ENCODE measurements at regions not wholly inside any gene's neighbourhood (a gene's known extent, or its start where the extent isn't known, plus 50 kb on each side); places are given as distances from the start of the nearest gene placed in this dataset.
"Not testable (repeated sequence)": the region's sequence is repeated elsewhere in the genome, so short reads cannot be mapped to it uniquely, and the experiment has no call there.

DNA sequence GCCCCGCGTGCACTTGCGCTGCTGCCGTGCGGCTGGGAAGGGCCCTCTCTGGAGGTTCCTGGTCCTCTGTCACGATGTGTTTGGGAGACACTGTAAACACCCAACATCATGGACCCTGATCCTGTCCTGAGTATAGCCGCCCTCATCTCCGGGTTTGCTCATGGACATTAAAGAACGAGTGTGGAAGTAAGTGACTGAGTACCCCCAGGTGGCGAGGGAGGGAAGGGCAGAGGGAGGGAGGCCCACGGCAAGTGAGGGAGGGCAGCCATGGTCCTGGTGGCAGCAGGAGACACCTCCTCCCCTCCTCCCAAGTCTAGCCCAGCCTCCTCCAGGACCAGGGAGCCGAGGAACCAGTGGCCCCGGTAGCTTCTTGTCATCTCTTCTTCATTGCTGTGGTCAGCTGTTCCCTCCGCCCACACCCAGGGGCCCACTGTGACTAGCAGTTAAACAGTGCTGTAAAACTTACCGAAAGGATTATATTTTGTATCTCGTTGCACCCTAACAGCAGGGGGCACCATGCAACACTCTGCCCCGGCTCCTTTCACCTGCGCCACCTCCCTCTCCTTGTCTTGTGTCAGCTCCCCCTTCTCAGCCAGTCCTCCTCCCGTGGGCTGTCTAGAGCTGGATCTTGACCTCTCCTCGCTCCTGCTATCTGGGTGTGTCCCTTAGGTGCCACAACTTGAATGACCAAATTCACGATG lies 566.5 kb upstream of the B3GAT1 start:
- DNase-seq: no peak

DNA sequence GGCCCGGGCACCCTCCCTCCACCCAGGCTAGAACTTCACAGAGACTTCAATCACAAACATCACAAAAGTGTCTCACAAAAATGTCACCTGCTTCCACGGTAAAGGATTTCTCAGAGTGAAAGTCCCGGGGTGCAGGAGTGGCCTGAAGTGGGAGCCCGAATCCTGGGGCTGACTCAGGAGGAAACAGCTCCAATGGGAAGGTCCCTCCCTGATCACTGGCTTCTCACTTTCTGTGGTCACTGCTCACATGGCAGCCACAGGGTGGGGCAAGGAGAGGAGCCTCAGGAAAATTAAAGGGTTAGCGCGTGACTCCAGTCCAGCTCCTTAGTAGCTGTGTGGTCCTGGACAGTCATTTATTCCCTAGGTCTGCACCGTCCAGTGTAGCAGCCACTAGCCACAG lies 564.5 kb upstream of the B3GAT1 start:
- no peak for DNase-seq

DNA sequence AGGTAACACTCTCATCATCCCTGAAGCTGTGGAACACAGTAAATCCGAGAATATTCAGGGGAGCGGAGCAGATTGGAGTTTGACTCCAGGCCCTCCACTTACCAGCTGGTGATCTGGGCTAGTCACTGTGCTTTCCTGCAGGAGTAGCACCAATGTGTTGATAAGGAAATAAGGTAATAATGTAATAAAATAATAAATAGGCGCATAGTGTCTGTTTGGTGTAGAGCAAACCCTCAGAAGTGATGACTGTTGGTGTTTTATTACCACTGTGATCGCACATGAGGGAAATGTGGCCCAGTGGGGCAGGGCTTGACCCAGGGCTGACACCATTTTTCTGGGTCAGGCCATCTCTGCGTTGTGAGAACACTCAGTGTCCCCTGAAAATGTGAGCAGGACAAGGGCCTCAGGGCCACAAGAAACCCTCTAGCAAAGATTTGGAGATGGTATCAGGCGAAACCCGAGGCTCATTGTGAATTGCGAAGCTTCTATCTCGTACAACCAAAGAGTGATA lies 563.9 kb upstream of the B3GAT1 start:
- DNase-seq: no peak

DNA sequence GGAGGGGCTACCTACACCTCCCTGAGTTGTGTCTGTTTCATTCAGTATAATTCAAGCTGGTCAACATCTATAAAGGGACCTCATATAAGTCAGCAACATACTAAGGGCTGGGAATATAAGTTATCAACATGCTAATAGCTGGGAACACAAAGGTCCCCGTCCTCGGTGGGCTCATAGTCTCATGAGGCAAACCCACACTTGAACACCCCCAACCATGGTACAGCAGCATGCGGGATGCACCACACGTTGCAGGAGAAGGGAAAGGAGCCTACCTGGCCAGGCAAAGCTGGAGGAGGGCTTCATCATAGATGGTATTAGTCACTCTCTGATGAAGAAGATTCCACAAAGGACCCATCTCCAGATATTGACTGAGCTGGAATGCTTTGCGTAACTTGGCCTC lies 561.8 kb upstream of the B3GAT1 start:
- DNase-seq: no peak

DNA sequence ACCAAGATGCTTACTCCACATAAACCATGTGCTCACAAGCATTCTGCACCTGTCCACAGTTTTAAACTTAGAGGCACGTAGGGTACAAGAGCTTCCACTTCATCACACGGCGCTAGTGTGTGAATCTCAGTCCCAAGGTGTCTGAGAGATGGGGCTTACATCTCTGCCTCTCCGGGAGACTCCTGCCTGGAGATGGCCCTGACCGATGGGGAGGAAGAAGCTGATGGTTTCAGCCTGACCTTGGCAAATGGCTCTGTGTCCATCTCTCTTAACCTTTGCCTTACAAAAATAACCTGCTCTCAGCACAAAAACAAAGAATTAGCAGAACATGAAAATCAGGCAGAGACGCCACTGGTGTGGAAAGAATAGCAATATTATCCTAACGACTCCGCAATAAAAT lies 559.3 kb upstream of the B3GAT1 start:
- no peak for DNase-seq

DNA sequence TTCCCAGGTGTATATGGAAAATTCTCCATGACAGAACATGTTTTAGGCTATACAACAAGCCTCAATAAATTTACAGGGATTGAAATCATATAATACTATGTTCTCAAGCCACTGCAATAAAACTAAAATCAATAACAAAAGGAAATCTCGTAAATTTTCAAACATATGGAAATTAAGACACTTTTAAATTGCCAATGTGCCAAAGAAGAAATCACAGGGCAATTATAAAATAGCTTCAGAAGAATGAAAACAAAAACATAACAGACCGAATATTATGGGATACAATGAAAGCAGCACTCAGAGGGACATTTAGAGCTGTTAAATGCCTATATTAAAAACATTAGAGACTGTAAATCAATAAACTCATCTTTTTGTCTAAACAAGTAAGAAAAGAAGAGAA lies 555.7 kb upstream of the B3GAT1 start:
- DNase-seq: no peak

DNA sequence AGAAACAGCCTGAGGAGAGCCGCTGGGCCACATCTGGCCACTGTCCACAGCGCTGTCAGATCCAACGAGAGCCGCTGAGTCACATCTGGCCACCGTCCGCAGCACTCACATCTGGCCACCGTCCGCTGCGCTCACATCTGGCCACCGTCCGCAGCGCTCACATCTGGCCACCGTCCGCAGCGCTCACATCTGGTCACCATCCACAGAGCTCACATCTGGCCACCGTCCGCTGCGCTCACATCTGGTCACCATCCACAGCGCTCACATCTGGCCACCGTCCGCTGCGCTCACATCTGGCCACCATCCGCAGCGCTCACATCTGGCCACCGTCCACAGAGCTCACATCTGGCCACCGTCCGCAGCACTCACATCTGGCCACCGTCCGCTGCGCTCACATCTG lies 549.3 kb upstream of the B3GAT1 start:
- DNase-seq: not testable (repeated sequence)

DNA sequence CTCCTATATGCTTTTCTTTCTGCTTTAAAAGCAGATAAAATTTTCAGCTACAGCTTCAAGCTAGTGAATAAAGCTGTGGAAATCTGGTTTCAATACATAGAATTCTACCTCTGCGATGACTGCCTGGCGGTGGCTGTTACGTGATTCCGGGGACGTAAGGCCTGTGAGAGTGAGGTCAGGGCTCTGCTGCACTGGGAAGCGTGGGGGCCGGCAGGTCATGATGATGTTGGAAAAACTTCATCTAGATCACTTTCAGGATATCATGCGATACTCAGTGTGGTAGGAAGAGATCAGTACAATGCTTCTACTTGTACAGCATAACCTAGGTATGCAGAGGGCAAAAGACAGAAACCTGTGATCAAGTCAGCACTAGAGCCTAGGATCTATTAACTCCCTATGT lies 546.8 kb upstream of the B3GAT1 start:
- DNase-seq: no peak

DNA sequence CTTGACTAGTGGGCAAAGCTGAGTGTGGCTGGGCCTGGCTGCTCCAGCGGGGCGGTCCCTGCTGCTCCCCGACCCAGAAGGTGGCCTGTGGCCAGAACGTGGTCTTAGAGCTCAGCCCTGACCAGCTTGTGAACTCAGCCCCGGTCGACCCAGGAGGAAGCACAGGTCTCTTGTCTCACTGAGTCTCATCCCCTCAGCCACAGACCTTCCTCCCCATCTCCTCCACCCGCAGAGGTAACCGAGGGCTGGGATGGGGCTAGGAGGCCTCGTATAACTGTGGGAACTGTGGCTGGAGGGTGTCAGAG lies 546.2 kb upstream of the B3GAT1 start:
- no peak for DNase-seq

DNA sequence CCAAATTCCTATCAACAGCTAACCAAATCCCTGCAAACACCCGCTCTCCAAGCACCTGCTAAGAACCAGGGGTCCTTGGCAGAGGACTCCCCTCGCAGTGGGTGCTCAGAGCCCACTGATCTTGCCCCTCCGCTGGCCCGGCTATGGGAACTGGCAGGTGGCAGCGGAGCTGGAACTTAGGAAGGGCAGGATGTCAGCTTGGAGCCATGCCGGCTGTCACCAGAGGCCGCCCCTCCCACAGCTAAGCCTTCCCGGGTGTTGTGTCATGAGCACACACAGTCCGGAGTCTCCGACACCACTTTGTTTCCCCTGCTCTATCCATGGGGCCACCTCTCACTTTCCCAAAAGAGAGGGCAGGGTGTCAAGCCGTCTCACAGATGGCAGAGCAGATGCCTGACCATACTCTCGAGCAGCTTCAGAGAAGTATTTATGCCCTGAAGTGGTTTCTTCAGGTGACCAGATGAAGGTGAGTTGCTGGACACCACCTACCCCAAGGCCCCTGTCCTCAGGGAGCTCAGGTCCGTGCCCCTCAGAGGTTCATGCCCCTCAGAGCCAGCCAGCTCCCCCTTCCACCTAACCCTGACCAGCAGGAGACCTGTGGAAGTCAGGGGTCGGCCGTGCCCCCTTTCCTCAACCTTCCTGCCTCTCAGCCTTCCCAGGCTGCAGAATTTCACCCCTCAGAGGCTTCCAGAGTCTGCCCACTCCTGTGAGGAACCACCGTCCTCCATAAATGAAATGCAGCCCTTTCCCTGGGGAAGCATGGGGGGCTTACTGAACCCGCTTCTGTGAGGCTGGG lies 545.7 kb upstream of the B3GAT1 start:
- no peak for DNase-seq

DNA sequence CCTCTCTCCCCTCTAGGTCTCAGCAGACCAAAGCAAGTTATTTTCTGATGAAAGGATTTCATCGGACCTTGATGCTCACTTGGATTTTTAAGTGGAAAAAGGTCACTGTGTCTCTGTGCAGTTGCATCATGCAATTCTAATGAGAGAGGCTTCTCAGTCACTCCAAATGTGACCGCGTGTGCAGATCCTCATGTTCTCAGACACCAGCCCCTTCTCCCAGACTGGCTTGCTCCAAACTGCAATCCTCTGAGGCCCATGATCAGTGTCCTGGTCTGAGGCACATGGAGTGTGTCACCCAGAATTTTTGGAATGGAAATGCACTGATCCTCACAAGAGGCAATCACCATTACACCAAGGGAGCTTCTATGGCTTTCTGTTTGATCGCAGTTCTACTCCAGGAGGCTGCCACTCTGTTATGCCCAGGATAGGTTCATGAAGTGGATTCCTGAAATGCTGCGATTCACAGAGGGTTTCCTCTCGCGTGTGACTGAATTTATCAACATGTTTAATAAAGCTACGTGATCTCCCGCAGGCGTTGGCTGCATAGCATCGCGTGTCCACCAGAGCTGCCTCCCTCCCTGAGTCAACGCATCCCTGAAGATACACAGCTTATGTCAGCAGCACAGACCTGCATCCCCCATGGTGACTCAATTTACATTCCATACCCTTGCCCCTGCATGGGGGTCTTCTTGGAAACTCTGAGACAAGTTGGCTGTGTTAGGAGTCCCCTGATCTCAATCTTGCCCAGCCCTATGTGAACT lies 544.6 kb upstream of the B3GAT1 start:
- no peak for DNase-seq

DNA sequence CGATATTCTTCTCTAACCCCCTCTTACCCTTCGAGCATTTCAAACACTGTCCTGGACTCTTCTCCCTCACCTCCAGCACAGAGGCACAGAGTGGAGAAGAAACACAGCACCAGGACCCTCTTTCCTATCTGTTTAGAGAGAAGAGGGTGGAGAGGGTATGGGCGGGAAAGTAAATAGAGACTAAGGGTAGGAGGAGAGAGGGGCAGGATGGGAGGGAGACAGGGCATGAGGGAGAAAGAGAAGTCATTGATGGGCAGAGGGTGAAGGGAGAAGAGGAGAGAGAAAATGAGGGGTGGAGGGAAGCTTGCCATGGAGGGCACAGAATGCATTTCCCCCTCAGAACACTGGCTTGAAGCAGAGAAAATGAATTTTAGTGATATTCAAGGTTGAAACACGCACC lies 543.9 kb upstream of the B3GAT1 start:
- not testable (repeated sequence) for DNase-seq

DNA sequence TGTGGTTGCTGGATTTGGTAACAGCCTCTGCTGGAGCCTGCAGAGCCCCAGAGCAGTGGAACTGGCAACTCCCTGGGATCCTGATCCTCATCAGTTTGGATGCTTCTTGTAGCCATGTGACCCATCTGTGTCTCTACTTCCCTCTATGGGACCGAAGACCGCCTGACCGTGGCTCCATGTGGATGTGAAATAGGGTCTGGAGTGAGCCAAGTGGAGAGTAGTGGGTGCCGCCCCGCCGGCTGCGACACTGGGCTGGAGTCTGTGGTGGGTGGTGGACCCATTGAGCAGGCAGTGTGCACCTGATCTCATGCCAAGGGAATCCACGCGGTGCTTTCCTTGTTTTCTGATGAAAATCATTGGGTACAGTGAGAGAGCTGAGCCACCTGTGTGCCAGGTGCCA lies 543.2 kb upstream of the B3GAT1 start:
- DNase-seq: no peak

DNA sequence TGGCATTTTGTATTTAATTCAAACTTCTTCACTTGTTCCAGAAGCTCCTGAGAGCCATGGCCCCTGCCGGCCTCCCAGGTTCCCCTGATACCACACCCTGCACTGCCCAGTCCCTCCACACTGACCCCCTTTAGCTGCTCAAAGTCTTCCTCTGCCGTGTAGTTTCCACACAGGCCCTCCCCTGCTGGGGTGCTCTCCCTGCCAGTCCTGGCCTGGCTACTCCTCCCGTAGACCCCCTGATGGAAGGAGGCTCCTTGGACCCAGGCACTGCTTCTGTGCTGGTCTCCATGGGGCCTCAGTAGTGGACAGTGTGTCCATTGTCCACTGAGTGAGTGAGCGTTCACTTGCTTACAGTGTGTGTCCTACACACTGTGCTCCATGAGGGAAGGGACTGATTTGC lies 542.4 kb upstream of the B3GAT1 start:
- DNase-seq: not testable (repeated sequence)

DNA sequence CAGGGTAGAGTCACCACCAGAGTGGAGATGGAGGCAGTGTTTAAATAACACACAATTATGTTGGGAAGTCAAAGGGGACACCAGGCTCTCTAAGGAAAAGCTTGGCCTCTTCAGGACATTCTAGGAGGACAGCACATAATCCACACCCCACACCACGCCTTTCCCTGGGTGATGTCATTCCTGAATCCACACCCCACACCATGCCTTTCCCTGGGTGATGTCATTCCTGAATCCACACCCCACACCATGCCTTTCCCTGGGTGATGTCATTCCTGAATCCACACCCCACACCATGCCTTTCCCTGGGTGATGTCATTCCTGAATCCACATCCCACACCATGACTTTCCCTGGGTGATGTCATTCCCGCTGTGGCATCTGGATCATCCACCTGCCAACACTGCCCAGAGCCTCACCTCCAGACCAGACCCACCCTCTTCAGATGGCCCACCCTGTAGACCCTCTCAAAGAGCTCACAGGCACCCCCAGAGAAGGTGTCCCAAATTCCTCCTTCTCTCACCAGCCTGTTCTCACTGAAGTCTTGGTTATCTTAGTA lies 541.5 kb upstream of the B3GAT1 start:
- DNase-seq: not testable (repeated sequence)

DNA sequence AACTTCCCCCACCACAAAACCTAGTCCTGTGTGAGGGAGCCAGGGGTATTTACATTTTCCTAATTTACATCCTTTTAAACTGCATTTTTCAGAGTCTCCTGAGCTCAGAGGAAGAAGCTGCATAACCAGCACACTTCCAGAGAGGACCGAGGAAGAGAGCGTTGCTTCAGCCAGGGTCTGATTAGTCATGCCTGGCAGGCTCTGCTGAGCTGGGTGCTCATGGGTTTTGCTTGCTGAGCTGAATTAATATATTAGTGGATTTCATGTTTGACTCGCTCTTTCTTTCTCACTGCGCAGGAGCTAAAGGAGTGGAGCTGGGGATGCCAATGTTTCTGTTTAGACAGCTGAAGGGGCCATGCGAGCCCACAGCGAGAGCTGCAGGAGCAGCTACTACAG lies 539.3 kb upstream of the B3GAT1 start:
- no peak for DNase-seq

DNA sequence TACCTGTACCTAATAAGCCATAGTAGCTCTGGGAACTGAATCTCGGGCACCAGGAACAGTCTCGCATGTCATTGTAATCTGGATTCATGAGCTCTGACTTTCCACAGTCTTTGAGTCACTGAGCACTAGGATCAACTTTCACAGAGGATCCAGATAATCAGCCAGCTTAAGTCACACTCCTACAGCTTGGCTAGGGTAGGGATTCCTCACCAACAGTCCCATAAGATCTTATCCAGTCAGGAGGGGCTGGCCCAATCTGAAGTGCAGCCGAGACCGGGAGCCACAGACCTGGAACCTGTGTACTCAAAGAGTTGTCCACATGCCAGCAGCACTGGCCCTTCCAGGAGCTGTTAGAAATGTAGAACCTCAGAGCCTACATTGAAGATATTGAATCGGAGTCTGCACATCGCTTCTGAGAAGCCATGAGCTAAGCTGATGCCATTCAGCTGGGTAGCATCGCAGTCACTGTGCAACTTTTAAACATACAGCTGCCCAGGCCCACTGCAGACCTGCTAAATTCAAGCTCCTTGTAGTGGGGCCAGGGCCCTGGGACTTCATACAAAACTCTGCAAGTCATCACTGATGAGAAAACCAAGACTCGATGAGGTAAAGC lies 538.8 kb upstream of the B3GAT1 start:
- DNase-seq: no peak

DNA sequence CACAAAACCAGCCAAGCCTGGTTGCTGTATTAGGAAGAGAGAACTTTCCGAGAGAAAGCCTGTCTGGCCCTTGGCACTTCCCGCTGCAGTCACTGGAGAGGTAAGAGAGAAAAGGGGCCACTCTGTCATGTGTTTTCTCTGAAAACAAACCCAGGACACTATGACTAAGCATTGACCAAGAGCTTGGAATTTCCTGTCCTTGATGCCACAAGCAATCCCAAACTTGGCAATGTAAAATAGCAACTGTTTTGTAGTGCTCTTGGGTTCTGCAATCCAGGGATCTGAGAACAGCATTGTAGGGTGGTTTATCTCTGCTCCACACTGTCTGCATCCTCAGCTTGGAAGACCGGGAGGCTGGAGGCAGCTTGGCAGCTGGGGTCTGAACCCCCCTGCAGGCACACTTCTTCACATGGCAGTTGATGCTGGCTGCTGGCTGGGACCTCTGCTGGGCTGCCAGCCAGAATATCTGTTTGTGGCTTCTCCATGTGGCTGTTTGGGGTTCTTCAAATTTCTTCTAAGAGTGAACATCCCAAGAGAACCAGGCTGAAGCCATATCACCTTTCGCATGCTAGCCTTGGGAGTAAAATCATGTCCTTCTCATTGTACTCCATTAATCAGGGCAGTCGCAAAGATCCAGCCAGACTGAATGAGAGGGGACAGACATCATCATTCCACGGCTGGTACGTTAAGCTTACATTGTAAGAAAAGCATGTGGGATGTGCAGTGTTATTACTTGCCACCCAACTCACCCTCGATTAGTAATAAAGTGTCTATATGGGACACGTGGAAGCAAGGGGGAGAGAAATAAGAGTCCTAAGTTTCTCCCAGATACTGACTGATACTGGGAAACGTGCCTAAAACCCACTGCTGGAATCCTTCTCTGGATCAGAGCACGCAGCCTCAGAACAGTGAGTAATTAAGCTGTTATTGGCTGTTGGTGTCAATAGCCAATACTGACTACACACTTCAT lies 537.4 kb upstream of the B3GAT1 start:
- DNase-seq: no peak

DNA sequence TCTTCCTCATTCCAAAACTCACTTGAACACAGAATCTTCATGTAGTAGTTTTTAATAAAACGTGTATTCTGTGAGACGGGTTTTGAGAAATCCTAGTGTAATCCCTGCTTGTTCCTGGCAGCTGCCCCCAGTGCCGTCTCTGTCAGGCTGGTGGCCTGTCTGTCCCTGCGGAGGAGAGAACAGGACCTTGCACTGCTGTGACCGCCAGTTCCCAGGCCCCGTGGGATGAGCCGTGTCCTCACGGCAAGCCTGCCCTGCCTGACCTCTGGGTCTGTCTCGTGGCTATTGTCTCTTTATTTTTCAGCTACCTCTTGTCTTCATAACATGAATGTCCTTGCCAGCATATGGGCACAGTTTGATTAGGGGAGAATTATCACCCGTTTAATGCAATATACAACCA lies 535.5 kb upstream of the B3GAT1 start:
- no peak for DNase-seq

DNA sequence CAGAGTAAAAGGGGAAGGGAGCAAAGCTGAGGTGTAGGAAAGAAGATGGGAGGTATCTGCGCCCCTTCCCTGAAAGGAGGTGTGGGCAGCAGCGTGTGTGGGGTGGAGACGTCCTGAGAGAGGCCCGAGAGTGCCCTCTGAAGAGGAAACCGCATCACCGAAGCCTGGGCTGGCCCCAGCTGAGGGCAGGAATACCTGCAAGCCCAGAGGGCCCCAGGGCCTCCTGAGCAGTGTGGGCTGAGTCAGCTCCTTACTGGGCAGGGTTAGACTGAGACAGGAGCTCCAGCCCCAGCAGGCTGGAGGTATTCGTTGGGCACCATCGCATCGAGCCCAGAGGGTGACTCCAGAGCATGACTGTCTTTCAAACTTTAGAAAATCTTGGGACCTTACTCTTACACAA lies 534.0 kb upstream of the B3GAT1 start:
- no peak for DNase-seq

DNA sequence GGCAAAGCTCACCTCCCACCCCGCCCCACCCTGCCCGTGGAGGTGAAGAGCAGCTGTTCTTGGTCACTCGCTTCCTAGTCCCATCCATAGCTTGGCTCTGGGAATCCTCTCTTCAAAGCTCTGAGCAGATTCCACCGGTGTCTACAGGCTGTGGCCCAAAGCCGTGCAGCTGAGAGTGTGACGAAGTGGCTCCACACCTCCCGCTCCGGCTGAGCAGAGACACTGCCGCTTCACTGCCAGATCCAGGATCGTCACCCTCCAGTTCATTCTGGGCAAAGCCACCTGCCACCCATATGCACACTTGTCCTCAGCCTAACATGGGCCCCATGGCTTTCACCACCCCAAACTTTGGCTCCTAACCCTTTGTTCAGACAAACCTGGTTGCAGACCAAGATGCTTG lies 532.9 kb upstream of the B3GAT1 start:
- no peak for DNase-seq
